GM23338 (cell line): ENCODE measurements at regions not wholly inside any gene's neighbourhood (a gene's known extent, or its start where the extent isn't known, plus 50 kb on each side); places are given as distances from the start of the nearest gene placed in this dataset.

ENCODE experiments used
- ATAC-seq: fragments of 200-7000 bp; cut with Tn5 transposase; 3 replicates; pipeline ENCODE4 v1.9.1; 2020
- DNase-seq: peaks from one replicate; pipeline ENCODE4 v3.0.0-alpha.2; 2015; ENCODE audit warnings: low spot score
- H2AFZ ChIP-seq: fragments of 200-600 bp; sonication (generic); 2 replicates; pipeline ENCODE4 v1.8.0; 2016; ENCODE audit warnings: antibody characterized with exemption, mild to moderate bottlenecking, moderate library complexity
- H3F3A ChIP-seq: fragments of 200-600 bp; sonication (generic); replicated peaks from 2 replicates; pipeline ENCODE4 v1.8.0; 2017; ENCODE audit warnings: antibody characterized with exemption, mixed run types, low read depth
- H3K27ac ChIP-seq: fragments of 200-600 bp; sonication (generic); 2 replicates; pipeline ENCODE4 v1.6.1; 2016; ENCODE audit warnings: low read depth
- H3K27me3 ChIP-seq: fragments of 200-600 bp; sonication (generic); 2 replicates; pipeline ENCODE4 v1.8.0; 2016; ENCODE audit warnings: mild to moderate bottlenecking, mixed run types, moderate library complexity; ENCODE audit not compliant: insufficient read depth
- H3K36me3 ChIP-seq: fragments of 200-600 bp; sonication (generic); 2 replicates; pipeline ENCODE4 v1.8.0; 2016; ENCODE audit warnings: mild to moderate bottlenecking; ENCODE audit not compliant: insufficient read depth
- H3K4me1 ChIP-seq: fragments of 200-600 bp; sonication (generic); 2 replicates; pipeline ENCODE4 v1.8.0; 2016; ENCODE audit warnings: mild to moderate bottlenecking, moderate library complexity; ENCODE audit not compliant: insufficient read depth
- H3K4me2 ChIP-seq: fragments of 200-600 bp; sonication (generic); 2 replicates; pipeline ENCODE4 v1.7.1; 2017; ENCODE audit warnings: mixed run types
- H3K4me3 ChIP-seq: fragments of 200-600 bp; sonication (generic); 2 replicates; pipeline ENCODE4 v1.6.1; 2016; ENCODE audit warnings: mixed run types
- H3K79me2 ChIP-seq: fragments of 200-600 bp; sonication (generic); replicated peaks from 2 replicates; pipeline ENCODE4 v1.8.0; 2017; ENCODE audit warnings: mild to moderate bottlenecking; ENCODE audit not compliant: insufficient read depth
- H3K9me2 ChIP-seq: fragments of 200-600 bp; sonication (generic); 2 replicates; pipeline ENCODE4 v1.8.0; 2017; ENCODE audit not compliant: insufficient read depth
- H4K20me1 ChIP-seq: fragments of 200-600 bp; sonication (generic); replicated peaks from 2 replicates; pipeline ENCODE4 v1.8.0; 2017; ENCODE audit warnings: mild to moderate bottlenecking; ENCODE audit not compliant: insufficient read depth
- H3K27ac Mint-ChIP-seq: 2 replicates; pipeline ENCODE4 v1.8.0; 2020; ENCODE audit warnings: inconsistent platforms, mild to moderate bottlenecking, moderate library complexity, mixed read lengths
- H3K27me3 Mint-ChIP-seq: 3 replicates; pipeline ENCODE4 v1.8.0; 2022; ENCODE audit warnings: low read depth, mild to moderate bottlenecking, moderate library complexity, mixed read lengths, inconsistent platforms; ENCODE audit not compliant: insufficient read depth, poor library complexity
- H3K36me3 Mint-ChIP-seq: 3 replicates; pipeline ENCODE4 v1.8.0; 2021; ENCODE audit warnings: low read depth, mild to moderate bottlenecking, inconsistent platforms, moderate library complexity, mixed read lengths
- H3K4me1 Mint-ChIP-seq: 3 replicates; pipeline ENCODE4 v1.8.0; 2020; ENCODE audit warnings: mild to moderate bottlenecking, inconsistent platforms, mixed read lengths
- H3K4me3 Mint-ChIP-seq: 3 replicates; pipeline ENCODE4 v1.8.0; 2021; ENCODE audit warnings: moderate library complexity, mild to moderate bottlenecking, inconsistent platforms, mixed read lengths
- H3K9me3 Mint-ChIP-seq: 3 replicates; pipeline ENCODE4 v1.8.0; 2020; ENCODE audit warnings: moderate library complexity, mild to moderate bottlenecking, inconsistent platforms, mixed read lengths
- ETS1 ChIP-seq: IDR thresholded peaks from 2 replicates; pipeline ENCODE4 v1.6.1; 2016; ENCODE audit warnings: antibody characterized with exemption
- EZH2 ChIP-seq: fragments of 200-600 bp; sonication (generic); IDR thresholded peaks from one replicate; pipeline ENCODE4 v1.8.0; 2017; ENCODE audit warnings: antibody characterized with exemption, mild to moderate bottlenecking, low read depth; ENCODE audit not compliant: unreplicated experiment
- NANOG ChIP-seq: IDR thresholded peaks from 2 replicates; pipeline ENCODE4 v1.6.1; 2016; ENCODE audit warnings: antibody characterized with exemption, borderline replicate concordance
- POLR2AphosphoS5 ChIP-seq: IDR thresholded peaks from 2 replicates; pipeline ENCODE4 v1.6.1; 2016; ENCODE audit warnings: antibody characterized with exemption, low read depth
- REST ChIP-seq: IDR thresholded peaks from one replicate; pipeline ENCODE4 v1.6.1; 2018; ENCODE audit warnings: antibody characterized with exemption; ENCODE audit not compliant: unreplicated experiment
- TF ChIP-seq, protein P1 (sequence below): fragments of 250-450 bp; sonication (Bioruptor Pico); IDR thresholded peaks from 2 replicates; pipeline ENCODE4 v1.5.0; 2020; ENCODE audit warnings: mild to moderate bottlenecking, moderate library complexity

GRCh38 chrX:39145859-39146258, 344.6 kb downstream of the MID1IP1 start:
- no peak overlapping the region for H3K27ac Mint-ChIP-seq
- no peaks in the 10 kb centered on the region; the same call in 2 of the 3 replicates for H3K36me3 Mint-ChIP-seq
- H3K4me1 ChIP-seq = no peaks in the 10 kb centered on the region; the same call in 1 of the 2 replicates
- DNase-seq (no peak), ATAC-seq (no peak)
- no peak overlapping the region for H2AFZ ChIP-seq
- H3K79me2 ChIP-seq = no peaks in the 10 kb centered on the region
- no peaks in the 10 kb centered on the region for H3K9me3 Mint-ChIP-seq
- H3K9me2 ChIP-seq = no peaks in the 10 kb centered on the region
- TF ChIP-seq ETS1 (no peak), REST (no peak), POLR2AphosphoS5 (no peak), EZH2 (no peak), NANOG (no peak)
- TF ChIP-seq, protein P1, sequence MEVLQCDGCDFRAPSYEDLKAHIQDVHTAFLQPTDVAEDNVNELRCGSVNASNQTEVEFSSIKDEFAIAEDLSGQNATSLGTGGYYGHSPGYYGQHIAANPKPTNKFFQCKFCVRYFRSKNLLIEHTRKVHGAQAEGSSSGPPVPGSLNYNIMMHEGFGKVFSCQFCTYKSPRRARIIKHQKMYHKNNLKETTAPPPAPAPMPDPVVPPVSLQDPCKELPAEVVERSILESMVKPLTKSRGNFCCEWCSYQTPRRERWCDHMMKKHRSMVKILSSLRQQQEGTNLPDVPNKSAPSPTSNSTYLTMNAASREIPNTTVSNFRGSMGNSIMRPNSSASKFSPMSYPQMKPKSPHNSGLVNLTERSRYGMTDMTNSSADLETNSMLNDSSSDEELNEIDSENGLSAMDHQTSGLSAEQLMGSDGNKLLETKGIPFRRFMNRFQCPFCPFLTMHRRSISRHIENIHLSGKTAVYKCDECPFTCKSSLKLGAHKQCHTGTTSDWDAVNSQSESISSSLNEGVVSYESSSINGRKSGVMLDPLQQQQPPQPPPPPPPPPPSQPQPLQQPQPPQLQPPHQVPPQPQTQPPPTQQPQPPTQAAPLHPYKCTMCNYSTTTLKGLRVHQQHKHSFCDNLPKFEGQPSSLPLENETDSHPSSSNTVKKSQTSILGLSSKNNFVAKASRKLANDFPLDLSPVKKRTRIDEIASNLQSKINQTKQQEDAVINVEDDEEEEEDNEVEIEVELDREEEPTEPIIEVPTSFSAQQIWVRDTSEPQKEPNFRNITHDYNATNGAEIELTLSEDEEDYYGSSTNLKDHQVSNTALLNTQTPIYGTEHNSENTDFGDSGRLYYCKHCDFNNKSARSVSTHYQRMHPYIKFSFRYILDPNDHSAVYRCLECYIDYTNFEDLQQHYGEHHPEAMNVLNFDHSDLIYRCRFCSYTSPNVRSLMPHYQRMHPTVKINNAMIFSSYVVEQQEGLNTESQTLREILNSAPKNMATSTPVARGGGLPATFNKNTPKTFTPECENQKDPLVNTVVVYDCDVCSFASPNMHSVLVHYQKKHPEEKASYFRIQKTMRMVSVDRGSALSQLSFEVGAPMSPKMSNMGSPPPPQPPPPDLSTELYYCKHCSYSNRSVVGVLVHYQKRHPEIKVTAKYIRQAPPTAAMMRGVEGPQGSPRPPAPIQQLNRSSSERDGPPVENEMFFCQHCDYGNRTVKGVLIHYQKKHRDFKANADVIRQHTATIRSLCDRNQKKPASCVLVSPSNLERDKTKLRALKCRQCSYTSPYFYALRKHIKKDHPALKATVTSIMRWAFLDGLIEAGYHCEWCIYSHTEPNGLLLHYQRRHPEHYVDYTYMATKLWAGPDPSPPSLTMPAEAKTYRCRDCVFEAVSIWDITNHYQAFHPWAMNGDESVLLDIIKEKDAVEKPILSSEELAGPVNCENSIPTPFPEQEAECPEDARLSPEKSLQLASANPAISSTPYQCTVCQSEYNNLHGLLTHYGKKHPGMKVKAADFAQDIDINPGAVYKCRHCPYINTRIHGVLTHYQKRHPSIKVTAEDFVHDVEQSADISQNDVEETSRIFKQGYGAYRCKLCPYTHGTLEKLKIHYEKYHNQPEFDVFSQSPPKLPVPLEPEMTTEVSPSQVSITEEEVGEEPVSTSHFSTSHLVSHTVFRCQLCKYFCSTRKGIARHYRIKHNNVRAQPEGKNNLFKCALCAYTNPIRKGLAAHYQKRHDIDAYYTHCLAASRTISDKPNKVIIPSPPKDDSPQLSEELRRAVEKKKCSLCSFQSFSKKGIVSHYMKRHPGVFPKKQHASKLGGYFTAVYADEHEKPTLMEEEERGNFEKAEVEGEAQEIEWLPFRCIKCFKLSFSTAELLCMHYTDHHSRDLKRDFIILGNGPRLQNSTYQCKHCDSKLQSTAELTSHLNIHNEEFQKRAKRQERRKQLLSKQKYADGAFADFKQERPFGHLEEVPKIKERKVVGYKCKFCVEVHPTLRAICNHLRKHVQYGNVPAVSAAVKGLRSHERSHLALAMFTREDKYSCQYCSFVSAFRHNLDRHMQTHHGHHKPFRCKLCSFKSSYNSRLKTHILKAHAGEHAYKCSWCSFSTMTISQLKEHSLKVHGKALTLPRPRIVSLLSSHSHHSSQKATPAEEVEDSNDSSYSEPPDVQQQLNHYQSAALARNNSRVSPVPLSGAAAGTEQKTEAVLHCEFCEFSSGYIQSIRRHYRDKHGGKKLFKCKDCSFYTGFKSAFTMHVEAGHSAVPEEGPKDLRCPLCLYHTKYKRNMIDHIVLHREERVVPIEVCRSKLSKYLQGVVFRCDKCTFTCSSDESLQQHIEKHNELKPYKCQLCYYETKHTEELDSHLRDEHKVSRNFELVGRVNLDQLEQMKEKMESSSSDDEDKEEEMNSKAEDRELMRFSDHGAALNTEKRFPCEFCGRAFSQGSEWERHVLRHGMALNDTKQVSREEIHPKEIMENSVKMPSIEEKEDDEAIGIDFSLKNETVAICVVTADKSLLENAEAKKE (CRISPR knock-in tag) = no peak
- no peak overlapping the region for H3K27ac ChIP-seq
- no peak overlapping the region for H3K4me3 Mint-ChIP-seq
- no peaks in the 10 kb centered on the region for H3K27me3 ChIP-seq
- H3K36me3 ChIP-seq = no peaks in the 10 kb centered on the region
- no peaks in the 10 kb centered on the region for H4K20me1 ChIP-seq
- no peaks in the 10 kb centered on the region for H3F3A ChIP-seq
- no peak overlapping the region for H3K4me2 ChIP-seq
- no peak overlapping the region for H3K4me3 ChIP-seq
- H3K4me1 Mint-ChIP-seq = peaks cover 21% of the 10 kb centered on the region
- no peaks in the 10 kb centered on the region for H3K27me3 Mint-ChIP-seq
